NCI-H748 (cell line): ENCODE measurements at regions not wholly inside any gene's neighbourhood (a gene's known extent, or its start where the extent isn't known, plus 50 kb on each side); places are given as distances from the start of the nearest gene placed in this dataset.
A peak's percentile ranks its signal among the peaks of the same experiment; 100 is the strongest.
"Not testable (repeated sequence)": the region's sequence is repeated elsewhere in the genome, so short reads cannot be mapped to it uniquely, and the experiment has no call there.

Experiments
- DNase-seq: peaks from one replicate; lab custom pipeline; 2025; ENCODE audit not compliant: unreplicated experiment; lab: John Stamatoyannopoulos, UW

GRCh38 chr5:127133071-127133470, 59.8 kb upstream of the C5orf63 start:
- DNase-seq: no peak

DNA sequence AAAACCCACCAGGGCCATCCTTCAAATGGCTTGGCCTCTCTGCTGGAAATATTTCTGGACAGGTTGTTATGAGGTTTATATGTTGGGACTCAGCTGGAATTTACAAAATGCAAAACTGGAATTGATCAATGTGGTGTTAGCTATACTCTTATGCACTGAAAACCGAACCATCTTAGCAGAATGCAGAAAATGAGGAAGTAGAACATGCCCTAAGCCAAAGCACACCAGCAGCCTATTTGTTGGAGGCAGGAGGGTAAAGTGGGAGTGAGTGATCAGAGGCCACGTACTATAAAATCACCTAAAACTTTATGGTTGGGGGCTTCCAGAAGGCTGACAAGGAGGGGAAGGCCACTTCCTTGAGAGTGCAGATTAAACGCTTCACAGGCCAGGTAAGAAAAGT, 63.6 kb upstream of the C5orf63 start:
- DNase-seq: no peak

GRCh38 chr5:127143722-127144121, 70.4 kb upstream of the C5orf63 start:
- DNase-seq: no peak

GRCh38 chr5:127153031-127153430, 79.7 kb upstream of the C5orf63 start:
- DNase-seq: no peak

DNA sequence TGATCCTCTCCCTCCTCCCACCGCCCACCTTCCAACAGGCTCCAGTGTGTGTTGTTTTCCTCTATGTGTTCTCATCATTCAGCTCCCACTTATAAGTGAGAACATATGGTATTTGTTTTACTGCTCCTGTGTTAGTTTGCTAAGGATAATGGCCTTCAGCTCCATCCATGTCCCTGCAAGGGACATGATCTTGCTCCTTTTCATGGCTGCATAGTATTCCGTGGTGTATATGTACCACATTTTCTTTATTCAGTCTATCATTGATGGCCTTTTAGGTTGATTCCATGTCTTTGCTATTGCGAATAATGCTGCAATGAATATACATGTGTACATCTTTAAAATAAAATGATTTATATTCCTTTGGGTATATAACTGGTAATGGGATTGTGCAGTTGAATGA, 80.2 kb upstream of the C5orf63 start:
- no peak for DNase-seq

- no peak for DNase-seq
These were observed 90.4 kb upstream of the C5orf63 start for GRCh38 chr5:127163750-127164149.

DNA sequence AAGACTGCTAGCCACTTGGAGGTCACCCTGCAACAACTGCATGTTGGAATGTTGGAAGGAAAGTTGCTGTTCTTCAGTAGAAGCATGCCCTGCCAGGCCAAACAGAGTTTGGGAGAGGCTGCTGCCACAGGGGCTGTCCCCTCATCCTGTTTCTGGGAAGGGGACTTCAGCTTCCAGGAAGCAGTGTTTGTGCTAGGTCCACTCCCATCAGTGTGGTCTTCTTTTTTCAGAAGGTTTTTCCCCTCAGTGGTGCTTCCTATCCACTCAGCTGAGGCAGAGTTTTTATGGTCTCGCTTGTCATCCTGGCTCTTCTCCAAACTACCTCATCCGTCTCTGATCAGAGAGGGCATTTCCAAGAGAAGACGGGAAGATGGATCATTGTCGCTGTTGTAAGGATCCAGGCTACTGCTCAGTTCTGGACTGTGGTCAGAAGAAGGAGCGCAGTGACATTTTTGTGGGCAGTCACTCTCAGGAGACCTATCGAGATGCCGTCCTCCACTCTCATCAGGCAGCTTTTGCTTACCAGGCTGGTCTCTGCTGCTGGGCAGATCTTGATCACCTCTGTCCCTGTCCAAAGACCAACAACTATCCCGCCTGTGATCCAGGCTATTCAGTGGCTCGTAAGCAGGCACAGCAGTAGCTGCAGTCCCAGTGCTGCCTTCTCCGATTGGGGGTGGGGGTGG, 97.8 kb upstream of the C5orf63 start:
- DNase-seq: no peak

DNA sequence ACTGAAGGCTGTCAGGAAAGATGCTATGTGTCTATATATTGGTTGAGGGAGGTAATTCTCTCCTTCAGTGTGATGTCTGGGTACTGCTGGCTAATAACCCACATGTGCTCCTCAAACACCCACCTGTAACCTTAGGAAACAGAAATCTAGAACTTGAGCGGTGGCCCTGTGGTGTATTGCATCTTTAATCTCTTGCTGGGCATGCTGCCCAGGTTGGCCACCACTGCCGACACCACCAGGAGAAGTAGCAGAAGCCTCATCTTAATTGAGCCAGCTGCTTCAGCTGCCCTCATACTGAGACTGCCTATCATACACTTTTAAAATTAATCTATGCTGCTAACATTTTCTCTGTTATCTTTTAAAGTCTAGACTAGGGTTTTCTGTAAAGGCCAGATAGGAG, 103.5 kb upstream of the C5orf63 start:
- no peak for DNase-seq

- not testable (repeated sequence) for DNase-seq
These were observed 108.0 kb upstream of the MEGF10 start for GRCh38 chr5:127182631-127183030.

GRCh38 chr5:127183332-127183731, 107.3 kb upstream of the MEGF10 start:
- DNase-seq: no peak

DNA sequence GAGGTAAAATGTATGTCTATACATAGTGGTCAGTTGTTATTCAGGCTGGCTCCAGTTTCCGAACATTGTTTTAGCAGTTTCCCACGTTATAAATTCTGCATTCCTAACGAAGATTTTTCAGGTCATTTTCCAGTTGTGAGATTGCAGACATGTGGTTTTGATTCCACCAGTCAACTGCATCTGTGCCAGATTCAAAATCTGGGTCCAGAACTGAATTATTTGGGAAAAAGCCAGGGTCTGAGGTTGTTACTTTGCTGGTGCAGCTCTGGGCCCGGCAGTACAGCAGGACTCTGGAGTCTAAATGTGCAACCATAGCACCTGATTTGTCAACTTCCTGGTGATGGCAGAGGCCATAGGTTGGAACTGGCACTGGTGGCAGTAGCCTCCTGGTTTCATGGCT, 105.7 kb upstream of the MEGF10 start:
- no peak for DNase-seq

- DNase-seq: no peak
These were observed 103.9 kb upstream of the MEGF10 start for GRCh38 chr5:127186657-127187056.

DNA sequence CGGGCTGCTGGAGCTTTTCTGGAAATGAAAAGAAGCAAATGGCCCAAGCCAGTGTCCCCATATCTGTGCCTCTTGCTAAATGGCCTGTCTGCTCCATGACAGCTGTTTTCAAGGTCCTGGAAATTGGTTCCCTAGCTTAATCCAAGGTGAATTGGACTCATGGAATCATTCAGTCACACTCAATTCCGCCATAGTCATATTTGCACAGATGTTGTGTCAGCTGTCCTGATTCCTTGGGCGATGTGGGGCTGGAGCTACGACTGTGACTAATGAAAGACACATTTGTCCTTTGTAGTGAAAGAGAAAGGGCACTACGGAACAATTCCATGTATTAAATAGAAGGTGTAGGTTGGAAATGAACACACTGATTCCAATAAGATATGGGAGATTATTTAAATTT, 102.9 kb upstream of the MEGF10 start:
- no peak for DNase-seq

- no peak for DNase-seq
These were observed 98.4 kb upstream of the MEGF10 start for GRCh38 chr5:127192150-127192549.

DNA sequence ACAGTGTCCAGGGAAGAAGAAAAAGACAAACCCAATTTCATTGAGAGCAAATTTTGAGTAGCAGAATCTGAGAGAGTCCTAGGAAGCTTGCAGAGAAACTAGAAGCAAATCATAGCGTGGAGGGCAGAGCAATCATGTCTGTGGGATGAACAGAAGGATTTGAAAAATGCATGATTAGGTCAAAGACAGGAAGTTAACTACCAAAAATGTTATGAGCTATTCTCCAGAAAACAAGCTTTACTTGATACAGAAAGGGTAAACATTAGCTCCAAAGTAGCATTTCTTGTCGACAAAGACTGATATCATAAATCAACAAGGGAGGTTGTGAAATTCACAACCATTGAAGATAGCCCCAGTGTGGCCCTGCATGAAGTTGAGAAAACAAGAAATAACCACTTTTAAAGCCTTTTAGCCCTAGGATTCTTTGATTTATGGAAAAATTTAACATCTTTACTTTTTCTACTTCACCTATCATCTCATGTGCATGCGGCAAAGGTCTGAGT, 97.7 kb upstream of the MEGF10 start:
- DNase-seq: no peak

DNA sequence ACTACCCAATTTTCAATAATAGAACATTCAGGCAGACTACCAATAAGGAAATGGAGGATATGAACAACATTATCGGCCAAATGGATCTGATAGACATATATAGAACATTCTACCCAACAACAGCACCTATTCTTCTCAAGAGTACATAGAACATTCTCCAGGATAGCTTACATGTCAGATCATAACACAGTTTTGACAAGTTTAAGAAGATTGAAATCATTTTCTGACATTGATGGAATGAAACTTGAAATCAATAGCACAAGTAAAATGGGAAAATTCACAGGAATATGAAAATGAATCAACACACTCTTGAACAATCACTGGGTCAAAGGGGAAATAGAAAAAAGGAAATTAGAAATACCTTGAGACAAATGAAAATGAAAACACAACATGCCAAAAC, 94.6 kb upstream of the MEGF10 start:
- DNase-seq: no peak

DNA sequence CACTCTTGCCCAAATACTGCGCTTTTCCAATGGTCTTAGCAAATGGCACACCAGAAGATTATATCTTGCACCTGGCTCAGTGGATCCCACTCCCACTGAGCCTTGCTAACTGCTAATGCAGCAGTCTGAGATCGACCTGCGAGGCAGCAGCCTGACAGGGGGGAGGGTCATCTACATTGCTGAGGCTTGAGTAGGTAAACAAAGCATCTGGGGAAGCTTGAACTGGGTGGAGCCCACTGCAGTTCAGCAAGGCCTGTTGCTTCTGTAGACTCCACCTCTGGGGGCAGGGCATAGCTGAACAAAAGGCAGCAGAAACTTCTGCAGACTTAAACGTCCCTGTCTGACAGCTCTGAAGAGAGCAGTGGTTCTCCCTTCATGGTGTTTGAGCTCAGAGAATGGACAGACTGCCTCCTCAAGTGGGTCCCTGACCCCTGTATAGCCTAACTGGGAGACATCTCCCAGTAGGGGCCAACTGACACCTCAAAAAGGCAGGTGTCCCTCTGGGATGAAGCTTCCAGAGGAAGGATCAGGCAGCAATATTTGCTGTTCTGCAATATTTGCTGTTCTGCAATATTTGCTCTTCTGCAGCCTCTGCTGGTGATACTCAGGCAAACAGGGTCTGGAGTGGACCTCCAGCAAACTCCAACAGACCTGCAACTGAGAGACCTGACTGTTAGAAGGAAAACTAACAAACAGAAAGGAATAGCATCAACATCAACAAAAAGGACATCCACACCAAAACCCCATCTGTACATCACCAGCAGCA, 93.0 kb upstream of the MEGF10 start:
- peak; percentile 78 for DNase-seq

- DNase-seq: not testable (repeated sequence)
These were observed 87.9 kb upstream of the MEGF10 start for GRCh38 chr5:127202738-127203137.

- no peak for DNase-seq
These were observed 86.8 kb upstream of the MEGF10 start for GRCh38 chr5:127203818-127204217.

DNA sequence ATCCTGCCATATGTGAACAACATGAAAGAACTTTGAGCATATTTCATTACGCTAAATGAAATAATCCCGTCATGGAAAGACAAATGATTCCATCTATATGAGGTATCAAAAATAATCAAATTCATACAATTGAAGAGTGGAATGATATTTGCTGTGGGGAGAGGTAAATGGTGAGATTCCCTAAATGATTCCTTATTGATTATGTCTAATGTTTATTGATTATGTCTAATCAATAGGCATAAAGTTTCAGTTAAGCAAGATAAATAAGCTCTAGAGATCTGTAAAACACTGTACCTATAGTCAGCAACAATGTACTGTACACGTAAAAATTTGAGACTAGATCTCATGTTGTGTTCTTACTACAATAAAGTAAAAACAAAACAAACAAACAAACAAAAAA, 85.4 kb upstream of the MEGF10 start:
- DNase-seq: no peak

GRCh38 chr5:127206320-127207113, 84.1 kb upstream of the MEGF10 start:
- DNase-seq: peak; percentile 90

- peak; percentile 93 for DNase-seq
These were observed 80.6 kb upstream of the MEGF10 start for GRCh38 chr5:127210042-127210441.
